HepG2 (cell line): ENCODE measurements at regions not wholly inside any gene's neighbourhood (a gene's known extent, or its start where the extent isn't known, plus 50 kb on each side); places are given as distances from the start of the nearest gene placed in this dataset.

Source experiments
- ATAC-seq: fragments of 200-7000 bp; cut with Tn5 transposase; 3 replicates; pipeline ENCODE4 v1.9.1; 2020; ENCODE audit warnings: mild to moderate bottlenecking, moderate library complexity
- BruUV-seq: library from RNA; stranded (reverse); fragments of 400-500 nt; replicated peaks from 2 replicates; lab custom pipeline; 2021; lab: Mats Ljungman, UMichigan
- CTCF ChIA-PET: fragments of 300-600 bp; formaldehyde crosslinking; extraction: SDS; loops from one replicate; lab custom pipeline; 2021; ENCODE audit warnings: low total read pairs, inconsistent platforms, low intra/inter-chr PET ratio; lab: Yijun Ruan, JAX
- POLR2A ChIA-PET: fragments of 350-600 bp; sonication (Branson Sonifier 250); formaldehyde crosslinking; loops from one replicate; lab custom pipeline; 2020; ENCODE audit warnings: antibody characterized with exemption, inconsistent platforms; lab: Yijun Ruan, JAX
- DNase-seq: peaks from one replicate; pipeline ENCODE4 v3.0.0-alpha.2; 2015; ENCODE audit warnings: low spot score
- FAIRE-seq: peaks from 3 replicates; lab custom pipeline; 2011; peaks lifted over from hg19 to GRCh38; lab: Jason Lieb, UNC
- H2AFZ ChIP-seq: one replicate; pipeline ENCODE4 v1.6.1; 2011; ENCODE audit warnings: low read length, inconsistent platforms
- H3K27ac ChIP-seq: fragments of 300-600 bp; 3 replicates; pipeline ENCODE4 v1.8.0; 2011; ENCODE audit warnings: mixed run types, mild to moderate bottlenecking, mixed read lengths, low read length, inconsistent platforms; ENCODE audit not compliant: insufficient read depth; ENCODE audit errors: extremely low read length
- H3K27me3 ChIP-seq, 2 experiments: fragments of 200-600 bp in 1 of 2; 2 replicates in 1 of 2; 3 replicates in 1 of 2; pipeline versions ENCODE4 v1.6.0 to v1.8.0; 2011; ENCODE audit warnings: low read length in 2 of 2, mild to moderate bottlenecking in 2 of 2, moderate library complexity in 2 of 2, inconsistent platforms in 1 of 2; ENCODE audit not compliant: insufficient read depth in 2 of 2, control insufficient read depth in 1 of 2
- H3K36me3 ChIP-seq, 2 experiments: fragments of 200-600 bp in 1 of 2; replicated peaks in 1 of 2; 2 replicates in 1 of 2; 3 replicates in 1 of 2; pipeline versions ENCODE4 v1.5.1 to v1.8.0; 2011; ENCODE audit warnings: low read length in 2 of 2, inconsistent platforms in 1 of 2; ENCODE audit not compliant: insufficient read depth in 2 of 2, control insufficient read depth in 1 of 2
- H3K4me1 ChIP-seq: 2 replicates; pipeline ENCODE4 v1.5.1; 2012; ENCODE audit warnings: low read length, inconsistent platforms; ENCODE audit not compliant: insufficient read depth
- H3K4me2 ChIP-seq: 2 replicates; pipeline ENCODE4 v1.6.0; 2011; ENCODE audit warnings: low read depth, low read length, inconsistent platforms
- H3K4me3 ChIP-seq, 3 experiments: fragments of 200-600 bp in 1 of 3; sonication (generic), shearing (Covaris generic) in 1 of 3; replicated peaks in 1 of 3; 2 replicates each; pipeline ENCODE4 v1.5.1; 2011 to 2016; ENCODE audit warnings: low read length in 3 of 3, inconsistent platforms in 2 of 3, low read depth in 2 of 3, mild to moderate bottlenecking in 2 of 3, control low read depth in 1 of 3, mixed read lengths in 1 of 3; ENCODE audit not compliant: insufficient read depth in 1 of 3
- H3K79me2 ChIP-seq: one replicate; pipeline ENCODE4 v1.6.1; 2011; ENCODE audit warnings: low read length, inconsistent platforms; ENCODE audit not compliant: insufficient read depth
- H3K9ac ChIP-seq: 2 replicates; pipeline ENCODE4 v1.6.0; 2011; ENCODE audit warnings: mild to moderate bottlenecking, low read depth, low read length, inconsistent platforms; ENCODE audit not compliant: insufficient read depth
- H3K9me3 ChIP-seq: 2 replicates; pipeline ENCODE4 v1.5.1; 2012; ENCODE audit warnings: mild to moderate bottlenecking, low read length
- H4K20me1 ChIP-seq: 2 replicates; pipeline ENCODE4 v1.6.0; 2011; ENCODE audit warnings: inconsistent platforms, mild to moderate bottlenecking, low read length, moderate library complexity; ENCODE audit not compliant: insufficient read depth
- AGO1 ChIP-seq: fragments of 200-400 bp; formaldehyde crosslinking; IDR thresholded peaks from 2 replicates; pipeline ENCODE4 v1.6.1; 2017; ENCODE audit warnings: mild to moderate bottlenecking, low read depth, low read length, moderate library complexity; ENCODE audit not compliant: poor library complexity, severe bottlenecking
- CHD4 ChIP-seq: fragments of 200-600 bp; sonication (generic); IDR thresholded peaks from 2 replicates; pipeline ENCODE4 v1.7.0; 2017; ENCODE audit warnings: mild to moderate bottlenecking, low read length, borderline replicate concordance
- CREM ChIP-seq, 2 experiments: sonication (generic) in 1 of 2; formaldehyde crosslinking in 1 of 2; IDR thresholded peaks; 2 replicates each; pipeline versions ENCODE4 v1.4.0 to v1.6.1; 2016 to 2020; ENCODE audit warnings: antibody characterized with exemption in 1 of 2, mild to moderate bottlenecking in 1 of 2, missing genetic modification reagents in 1 of 2
- GABPB1 ChIP-seq: IDR thresholded peaks from 2 replicates; pipeline ENCODE4 v1.6.1; 2016; ENCODE audit warnings: mild to moderate bottlenecking, missing genetic modification reagents, moderate library complexity, missing compliant biosample characterization
- HMGA1 ChIP-seq: sonication (generic); formaldehyde crosslinking; conservative IDR thresholded peaks from 2 replicates; pipeline ENCODE4 v1.4.0; 2020; ENCODE audit warnings: missing genetic modification reagents
- JARID2 ChIP-seq: sonication (generic); formaldehyde crosslinking; IDR thresholded peaks from 2 replicates; pipeline ENCODE4 v1.8.1; 2023; ENCODE audit warnings: missing genetic modification reagents, inconsistent platforms; ENCODE audit not compliant: insufficient replicate concordance
- KDM5B ChIP-seq: sonication (generic); formaldehyde crosslinking; IDR thresholded peaks from 2 replicates; pipeline ENCODE4 v1.4.0; 2020; ENCODE audit warnings: missing genetic modification reagents, mild to moderate bottlenecking, borderline replicate concordance
- MAFF ChIP-seq: IDR thresholded peaks from 2 replicates; pipeline ENCODE4 v1.6.1; 2011; ENCODE audit warnings: low read depth, low read length, improper control_type of control experiment
- MAFK ChIP-seq, 2 experiments: IDR thresholded peaks in 1 of 2; conservative IDR thresholded peaks in 1 of 2; 2 replicates each; pipeline ENCODE4 v1.6.1; 2011; ENCODE audit warnings: improper control_type of control experiment in 2 of 2, low read length in 2 of 2
- NFE2 ChIP-seq: sonication (generic); formaldehyde crosslinking; IDR thresholded peaks from 2 replicates; pipeline ENCODE4 v1.4.0; 2020; ENCODE audit warnings: missing genetic modification reagents
- RAD51 ChIP-seq: fragments of 450-650 bp; IDR thresholded peaks from 2 replicates; pipeline ENCODE4 v1.6.1; 2016; ENCODE audit warnings: borderline replicate concordance
- SAP130 ChIP-seq: IDR thresholded peaks from 2 replicates; pipeline ENCODE4 v1.6.1; 2016; ENCODE audit warnings: low read depth
- SMARCE1 ChIP-seq: fragments of 450-650 bp; IDR thresholded peaks from 2 replicates; pipeline ENCODE4 v1.6.1; 2017; ENCODE audit warnings: borderline replicate concordance
- TAF15 ChIP-seq: fragments of 200-400 bp; formaldehyde crosslinking; IDR thresholded peaks from one replicate; pipeline ENCODE4 v1.6.1; 2018; ENCODE audit warnings: mild to moderate bottlenecking, low read depth, low read length; ENCODE audit not compliant: poor library complexity, severe bottlenecking
- TBP ChIP-seq: sonication (generic); formaldehyde crosslinking; IDR thresholded peaks from 2 replicates; pipeline ENCODE4 v1.5.0; 2020; ENCODE audit warnings: missing genetic modification reagents
- TEAD2 ChIP-seq: sonication (generic); formaldehyde crosslinking; IDR thresholded peaks from 2 replicates; pipeline ENCODE4 v1.9.0; 2021; ENCODE audit warnings: missing genetic modification reagents
- TP53 ChIP-seq: sonication (generic); formaldehyde crosslinking; conservative IDR thresholded peaks from 2 replicates; pipeline ENCODE4 v1.4.0; 2020; ENCODE audit warnings: missing genetic modification reagents
- ZC3H13 ChIP-seq: sonication (generic); formaldehyde crosslinking; IDR thresholded peaks from 2 replicates; pipeline ENCODE4 v1.8.1; 2023; ENCODE audit warnings: mild to moderate bottlenecking, missing genetic modification reagents, moderate library complexity
- ZNF253 ChIP-seq: sonication (generic); formaldehyde crosslinking; IDR thresholded peaks from 2 replicates; pipeline ENCODE4 v1.8.0; 2022; ENCODE audit warnings: mild to moderate bottlenecking, missing genetic modification reagents, borderline replicate concordance
- ZNF282 ChIP-seq: fragments of 450-650 bp; IDR thresholded peaks from 2 replicates; pipeline ENCODE4 v1.6.1; 2018; ENCODE audit not compliant: partially characterized antibody
- ZZZ3 ChIP-seq: sonication (generic); formaldehyde crosslinking; IDR thresholded peaks from 2 replicates; pipeline ENCODE4 v1.4.0; 2020; ENCODE audit warnings: missing genetic modification reagents, mild to moderate bottlenecking, borderline replicate concordance
- in situ Hi-C: cut with HindIII; loops from 2 replicates; pipeline ENCODE4 v1.10.0; 2017; ENCODE audit warnings: low pct_unique_long_range_greater_than_20kb; ENCODE audit not compliant: extremely low pct_ligation_motif_present
- intact Hi-C: fragments of 100-400 bp; cut with micrococcal nuclease; formaldehyde crosslinking; loops from one replicate; pipeline ENCODE4 v1.10.0; 2022; ENCODE audit not compliant: unreplicated experiment
- TF ChIP-seq, protein P1 (sequence below): sonication (generic); formaldehyde crosslinking; IDR thresholded peaks from 2 replicates; pipeline ENCODE4 v1.4.0; 2020; ENCODE audit warnings: missing genetic modification reagents, mild to moderate bottlenecking, borderline replicate concordance
- TF ChIP-seq, protein P2 (sequence below): sonication (generic); formaldehyde crosslinking; IDR thresholded peaks from 2 replicates; pipeline ENCODE4 v1.4.0; 2020; ENCODE audit warnings: missing genetic modification reagents

DNA sequence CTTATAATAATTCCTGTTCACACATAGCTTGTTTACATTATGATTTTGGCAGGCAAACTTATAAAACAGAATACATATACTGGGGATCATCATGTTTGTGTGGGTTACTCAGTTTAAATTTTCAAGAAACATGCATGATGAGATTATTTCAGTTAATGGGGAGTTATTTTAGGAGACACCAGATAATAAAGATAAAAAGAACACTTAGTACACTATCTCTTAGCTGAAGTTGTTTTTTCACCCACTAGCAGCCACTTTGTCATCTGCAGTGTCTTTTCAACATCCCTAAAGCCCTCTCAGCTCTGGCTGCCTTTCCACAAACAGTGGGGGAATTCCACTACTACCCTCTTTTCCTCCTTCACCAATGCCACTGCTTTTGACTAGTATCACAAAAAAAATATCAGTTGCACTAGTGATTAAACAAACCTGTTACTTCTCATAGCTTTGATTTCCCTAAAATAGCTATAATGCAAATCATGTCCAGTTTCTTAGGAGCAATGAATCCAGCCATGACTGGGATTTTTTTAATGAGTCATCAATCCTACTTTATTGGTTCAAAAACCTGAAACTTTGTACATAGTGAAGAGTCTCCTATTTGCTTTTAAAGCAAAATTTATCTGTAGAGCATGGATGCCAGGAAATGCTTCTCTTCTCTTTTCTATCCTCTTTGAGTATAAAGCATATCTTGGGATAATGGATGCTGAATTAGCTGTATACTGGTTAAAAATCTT is 156.7 kb upstream of the TFPI start:
- POLR2A ChIA-PET: no interaction called here

DNA sequence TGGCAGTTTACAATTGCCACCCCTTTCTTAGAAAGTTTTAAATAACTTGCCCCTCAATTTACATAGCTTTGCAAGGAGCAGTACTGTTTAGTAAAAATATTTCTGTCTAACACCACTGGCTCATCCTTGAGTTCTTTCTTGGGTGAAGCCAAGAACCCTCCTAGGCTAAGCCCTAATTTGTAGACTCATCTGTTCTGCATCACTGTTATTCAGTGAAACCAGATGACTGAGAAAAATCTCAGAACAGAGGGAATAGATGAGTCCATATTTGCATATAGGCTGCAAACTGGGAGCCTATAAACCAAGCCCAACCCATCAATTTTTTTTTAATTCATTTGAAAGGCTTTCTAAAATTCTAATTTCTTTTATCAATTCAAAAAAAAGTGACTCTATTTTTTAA is 161.4 kb upstream of the TFPI start:
- POLR2A ChIA-PET: no interaction called here
- CTCF ChIA-PET: no interaction called here
- intact Hi-C loops: no loop called here
- no peak for TF ChIP-seq ZZZ3 (CRISPR knock-in tag)
- TF ChIP-seq, protein P1, sequence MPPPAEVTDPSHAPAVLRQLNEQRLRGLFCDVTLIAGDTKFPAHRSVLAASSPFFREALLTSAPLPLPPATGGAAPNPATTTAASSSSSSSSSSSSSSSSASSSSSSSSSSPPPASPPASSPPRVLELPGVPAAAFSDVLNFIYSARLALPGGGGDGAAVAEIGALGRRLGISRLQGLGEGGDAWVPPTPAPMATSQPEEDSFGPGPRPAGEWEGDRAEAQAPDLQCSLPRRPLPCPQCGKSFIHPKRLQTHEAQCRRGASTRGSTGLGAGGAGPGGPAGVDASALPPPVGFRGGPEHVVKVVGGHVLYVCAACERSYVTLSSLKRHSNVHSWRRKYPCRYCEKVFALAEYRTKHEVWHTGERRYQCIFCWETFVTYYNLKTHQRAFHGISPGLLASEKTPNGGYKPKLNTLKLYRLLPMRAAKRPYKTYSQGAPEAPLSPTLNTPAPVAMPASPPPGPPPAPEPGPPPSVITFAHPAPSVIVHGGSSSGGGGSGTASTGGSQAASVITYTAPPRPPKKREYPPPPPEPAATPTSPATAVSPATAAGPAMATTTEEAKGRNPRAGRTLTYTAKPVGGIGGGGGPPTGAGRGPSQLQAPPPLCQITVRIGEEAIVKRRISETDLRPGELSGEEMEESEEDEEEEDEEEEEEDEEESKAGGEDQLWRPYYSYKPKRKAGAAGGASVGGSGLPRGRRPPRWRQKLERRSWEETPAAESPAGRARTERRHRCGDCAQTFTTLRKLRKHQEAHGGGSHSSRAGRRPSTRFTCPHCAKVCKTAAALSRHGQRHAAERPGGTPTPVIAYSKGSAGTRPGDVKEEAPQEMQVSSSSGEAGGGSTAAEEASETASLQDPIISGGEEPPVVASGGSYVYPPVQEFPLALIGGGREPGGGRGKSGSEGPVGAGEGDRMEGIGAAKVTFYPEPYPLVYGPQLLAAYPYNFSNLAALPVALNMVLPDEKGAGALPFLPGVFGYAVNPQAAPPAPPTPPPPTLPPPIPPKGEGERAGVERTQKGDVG: no peak
- no peak for TF ChIP-seq CREM (IDR thresholded peaks at IDR 0.05)
- TF ChIP-seq CREM (CRISPR knock-in tag; IDR thresholded peaks at IDR 0.05): no peak
- no peak for TF ChIP-seq RAD51
- TF ChIP-seq SAP130 (CRISPR knock-in tag): no peak
- no peak for TF ChIP-seq AGO1
- no peak for TF ChIP-seq ZC3H13 (CRISPR knock-in tag)
- no peak for TF ChIP-seq NFE2 (CRISPR knock-in tag)
- no peak for TF ChIP-seq SMARCE1
- TF ChIP-seq, protein P2, sequence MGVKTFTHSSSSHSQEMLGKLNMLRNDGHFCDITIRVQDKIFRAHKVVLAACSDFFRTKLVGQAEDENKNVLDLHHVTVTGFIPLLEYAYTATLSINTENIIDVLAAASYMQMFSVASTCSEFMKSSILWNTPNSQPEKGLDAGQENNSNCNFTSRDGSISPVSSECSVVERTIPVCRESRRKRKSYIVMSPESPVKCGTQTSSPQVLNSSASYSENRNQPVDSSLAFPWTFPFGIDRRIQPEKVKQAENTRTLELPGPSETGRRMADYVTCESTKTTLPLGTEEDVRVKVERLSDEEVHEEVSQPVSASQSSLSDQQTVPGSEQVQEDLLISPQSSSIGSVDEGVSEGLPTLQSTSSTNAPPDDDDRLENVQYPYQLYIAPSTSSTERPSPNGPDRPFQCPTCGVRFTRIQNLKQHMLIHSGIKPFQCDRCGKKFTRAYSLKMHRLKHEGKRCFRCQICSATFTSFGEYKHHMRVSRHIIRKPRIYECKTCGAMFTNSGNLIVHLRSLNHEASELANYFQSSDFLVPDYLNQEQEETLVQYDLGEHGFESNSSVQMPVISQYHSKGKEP: no peak

More for the DNA sequence above, 156.7 kb upstream of the TFPI start:
- no peak overlapping the region for H3K9ac ChIP-seq
- in situ Hi-C loops (no loop called here), intact Hi-C loops (no loop called here)
- no peak overlapping the region for H2AFZ ChIP-seq
- ATAC-seq (no peak), DNase-seq (no peak), FAIRE-seq (no peak)
- H3K4me2 ChIP-seq: no peak overlapping the region
- TF ChIP-seq MAFK (conservative IDR thresholded peaks at IDR 0.05 in 1 of 2, IDR thresholded peaks at IDR 0.05 in 1 of 2; ENCODE audit: low read length in 2 of 2): peak; percentile 68 to 74
- TF ChIP-seq TBP: no peak
- no peak for TF ChIP-seq TAF15
- no peak for TF ChIP-seq CHD4
- TF ChIP-seq TP53 (CRISPR knock-in tag): no peak
- no peak for TF ChIP-seq GABPB1 (CRISPR knock-in tag)
- TF ChIP-seq HMGA1: no peak
- no peak for TF ChIP-seq KDM5B (CRISPR knock-in tag)
- TF ChIP-seq ZNF282: no peak
- no peak for TF ChIP-seq TEAD2 (CRISPR knock-in tag)
- TF ChIP-seq MAFF: peak; percentile 61
- TF ChIP-seq JARID2 (CRISPR knock-in tag): no peak
- TF ChIP-seq ZNF253: no peak
- CTCF ChIA-PET: no interaction called here
- no peak overlapping the region for H3K4me3 ChIP-seq
- no peaks in the 10 kb centered on the region for H3K4me1 ChIP-seq
- no peaks in the 10 kb centered on the region for H3K9me3 ChIP-seq
- no peaks in the 10 kb centered on the region for H3K36me3 ChIP-seq
- H3K27ac ChIP-seq: no peak overlapping the region
- no peaks in the 10 kb centered on the region for H3K79me2 ChIP-seq
- H3K27me3 ChIP-seq: no peaks in the 10 kb centered on the region
- BruUV-seq: no TSS peak
- H4K20me1 ChIP-seq: no peaks in the 10 kb centered on the region

More for the DNA sequence above, 161.4 kb upstream of the TFPI start:
- Histone ChIP-seq H3K9me3 (no peaks in the 10 kb centered on the region), H3K4me1 (no peaks in the 10 kb centered on the region), H3K27me3 (no peaks in the 10 kb centered on the region), H3K4me2 (no peak overlapping the region), H3K79me2 (no peaks in the 10 kb centered on the region), H3K27ac (no peak overlapping the region), H3K4me3 (no peak overlapping the region), H4K20me1 (no peaks in the 10 kb centered on the region), H3K9ac (no peak overlapping the region), H2AFZ (no peak overlapping the region), H3K36me3 (no peaks in the 10 kb centered on the region)
- in situ Hi-C loops: no loop called here
- ATAC-seq (no peak), FAIRE-seq (no peak), DNase-seq (no peak)
- BruUV-seq: no TSS peak
